Lower leg skin (tissue), 3 donors: ENCODE measurements at regions not wholly inside any gene's neighbourhood (a gene's known extent, or its start where the extent isn't known, plus 50 kb on each side); places are given as distances from the start of the nearest gene placed in this dataset.

Experiments used
- POLR2A ChIP-seq, 2 donors: fragments of 450-650 bp; IDR thresholded peaks; one replicate each; pipeline ENCODE4 v1.6.1; 2016 to 2017; ENCODE audit warnings: antibody characterized with exemption in 2 of 2, mild to moderate bottlenecking in 1 of 2, moderate library complexity in 1 of 2
- TF ChIP-seq, protein P1 (sequence below), 3 donors: fragments of 450-650 bp; IDR thresholded peaks; one replicate each; pipeline ENCODE4 v1.5.1; 2016; ENCODE audit warnings: antibody characterized with exemption in 3 of 3, mild to moderate bottlenecking in 3 of 3, moderate library complexity in 2 of 3

- TF ChIP-seq, protein P1, sequence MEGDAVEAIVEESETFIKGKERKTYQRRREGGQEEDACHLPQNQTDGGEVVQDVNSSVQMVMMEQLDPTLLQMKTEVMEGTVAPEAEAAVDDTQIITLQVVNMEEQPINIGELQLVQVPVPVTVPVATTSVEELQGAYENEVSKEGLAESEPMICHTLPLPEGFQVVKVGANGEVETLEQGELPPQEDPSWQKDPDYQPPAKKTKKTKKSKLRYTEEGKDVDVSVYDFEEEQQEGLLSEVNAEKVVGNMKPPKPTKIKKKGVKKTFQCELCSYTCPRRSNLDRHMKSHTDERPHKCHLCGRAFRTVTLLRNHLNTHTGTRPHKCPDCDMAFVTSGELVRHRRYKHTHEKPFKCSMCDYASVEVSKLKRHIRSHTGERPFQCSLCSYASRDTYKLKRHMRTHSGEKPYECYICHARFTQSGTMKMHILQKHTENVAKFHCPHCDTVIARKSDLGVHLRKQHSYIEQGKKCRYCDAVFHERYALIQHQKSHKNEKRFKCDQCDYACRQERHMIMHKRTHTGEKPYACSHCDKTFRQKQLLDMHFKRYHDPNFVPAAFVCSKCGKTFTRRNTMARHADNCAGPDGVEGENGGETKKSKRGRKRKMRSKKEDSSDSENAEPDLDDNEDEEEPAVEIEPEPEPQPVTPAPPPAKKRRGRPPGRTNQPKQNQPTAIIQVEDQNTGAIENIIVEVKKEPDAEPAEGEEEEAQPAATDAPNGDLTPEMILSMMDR (IDR thresholded peaks at IDR 0.05), result no peak
- no peak for TF ChIP-seq POLR2A (IDR thresholded peaks at IDR 0.05)
Observed at GRCh38 chr20:52736507-52736906, 235.7 kb upstream of the TSHZ2 start.
